NOMO-1 (cell line): ENCODE measurements at regions not wholly inside any gene's neighbourhood (a gene's known extent, or its start where the extent isn't known, plus 50 kb on each side); places are given as distances from the start of the nearest gene placed in this dataset.

Experiments used
- DNase-seq, 2 experiments: peaks; one replicate each; lab custom pipeline; 2025; ENCODE audit not compliant: unreplicated experiment in 2 of 2; lab: John Stamatoyannopoulos, UW

GRCh38 chr12:127428420-127428819 lies 838.5 kb upstream of the TMEM132C start:
- DNase-seq = no peak

DNA sequence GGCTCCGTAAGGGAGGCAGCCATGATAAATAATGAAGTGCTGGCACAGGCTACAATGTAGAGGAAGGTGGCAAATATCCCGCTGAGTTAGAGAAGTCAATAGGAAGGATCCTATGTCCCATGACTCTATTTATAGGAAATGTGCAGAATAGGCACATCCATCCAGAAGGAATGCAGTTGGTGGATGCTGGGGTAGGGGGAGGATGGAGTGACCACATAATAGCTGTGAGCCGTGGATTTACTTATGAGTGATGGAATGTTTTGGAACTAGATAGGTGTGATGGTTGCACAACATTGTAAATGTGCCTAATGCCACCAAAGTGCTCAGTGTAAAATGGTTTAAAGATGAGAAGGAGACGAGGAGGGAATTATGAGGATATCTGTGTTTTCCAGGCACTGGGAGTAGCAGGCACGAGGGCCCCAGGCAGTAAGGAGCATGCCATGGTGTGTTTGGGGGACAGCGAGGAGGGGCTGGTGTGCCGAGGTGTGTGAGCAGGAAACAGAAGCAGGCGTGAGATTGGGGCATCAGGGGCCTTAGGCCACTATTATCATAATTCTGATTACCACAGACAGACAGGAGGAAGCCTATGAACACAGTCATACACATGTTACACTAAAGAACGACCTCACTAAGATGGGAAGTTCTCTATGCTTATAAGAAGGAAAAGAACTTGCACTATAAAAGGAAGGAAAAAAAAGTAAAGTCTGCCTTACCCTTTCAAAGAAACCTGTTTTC lies 837.3 kb upstream of the TMEM132C start:
- no peak for DNase-seq

GRCh38 chr12:127430401-127430800 lies 836.6 kb upstream of the TMEM132C start:
- no peak for DNase-seq

- DNase-seq = no peak
These were observed 835.8 kb upstream of the TMEM132C start for GRCh38 chr12:127431177-127431576.

DNA sequence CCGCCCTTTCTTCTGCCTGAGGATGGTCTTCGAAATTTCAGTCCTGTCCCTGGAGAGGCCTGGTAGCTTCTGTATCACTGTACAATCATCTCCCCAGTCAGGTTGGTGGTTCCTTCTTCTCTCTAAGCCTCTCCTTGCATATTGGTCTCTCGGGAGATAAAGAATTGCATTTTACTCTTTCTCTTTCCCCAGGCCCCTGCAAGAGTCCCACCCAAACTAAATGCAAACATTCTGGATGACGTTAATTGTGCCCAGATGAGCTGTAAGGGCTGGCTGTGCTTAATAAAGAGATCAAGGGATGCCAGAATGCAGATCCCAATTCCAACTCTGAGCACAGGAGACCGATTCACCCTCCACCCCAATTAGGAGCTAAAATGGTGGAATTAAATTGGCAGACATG lies 835.4 kb upstream of the TMEM132C start:
- no peak for DNase-seq

GRCh38 chr12:127435439-127435838 lies 831.5 kb upstream of the TMEM132C start:
- no peak for DNase-seq

DNA sequence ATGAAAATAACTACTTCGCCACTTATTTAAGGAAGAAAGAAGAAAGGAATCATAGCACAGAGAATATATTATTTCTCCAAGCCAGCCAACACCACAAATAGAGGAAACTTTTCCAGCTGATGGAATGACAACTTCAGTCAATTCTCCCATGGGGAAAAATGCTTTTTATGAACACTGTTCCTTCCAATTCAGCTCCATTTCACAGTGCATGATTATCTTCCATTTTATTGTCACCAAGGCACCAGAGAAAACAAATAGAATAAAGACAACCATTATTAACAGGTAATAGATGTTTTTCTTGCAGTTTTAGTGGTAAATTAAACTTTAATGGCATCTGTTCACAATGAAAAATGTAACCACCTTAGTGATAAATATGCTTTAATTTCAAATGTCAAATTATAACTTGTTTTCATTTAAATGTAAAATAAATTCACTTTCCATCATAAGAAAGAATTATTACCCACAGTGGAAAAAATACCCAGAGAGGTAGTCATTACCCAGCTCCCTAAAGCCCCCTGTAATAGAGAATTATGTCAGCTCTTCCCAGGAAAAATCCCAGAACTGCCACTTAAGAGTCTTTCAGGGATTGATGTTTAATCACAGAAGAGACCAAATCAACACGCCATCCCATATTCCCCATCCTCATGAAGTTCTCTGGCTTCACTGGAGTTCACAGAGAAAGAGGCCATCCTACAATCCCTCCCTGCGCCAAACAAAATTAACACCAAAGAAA lies 828.3 kb upstream of the TMEM132C start:
- DNase-seq = no peak

DNA sequence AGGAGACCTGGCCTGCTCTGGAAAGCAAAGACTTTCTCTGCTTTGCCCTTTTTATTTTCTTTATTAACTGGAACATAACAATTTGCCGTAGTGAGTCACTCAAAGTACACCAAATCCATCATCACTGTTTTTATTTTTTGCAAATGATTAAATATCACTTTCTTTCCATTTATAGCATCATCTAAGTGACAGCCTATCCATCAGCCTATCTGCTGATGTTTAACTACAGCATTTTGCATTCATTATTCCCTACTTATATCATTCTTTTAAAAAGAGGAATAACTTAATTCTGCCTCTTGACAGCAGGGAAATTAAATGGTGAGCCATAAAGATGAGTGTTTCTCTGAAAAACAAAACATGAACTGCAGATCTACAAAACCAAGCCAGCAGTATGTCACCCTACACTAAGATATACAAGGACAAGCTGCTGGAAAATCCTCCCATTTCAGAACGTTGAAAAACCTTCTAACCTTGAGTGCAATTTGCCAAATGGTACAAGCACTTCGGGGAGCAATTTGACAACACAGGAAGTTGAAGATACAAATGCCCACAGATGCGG lies 821.3 kb upstream of the TMEM132C start:
- no peak for DNase-seq

GRCh38 chr12:127448906-127449305 lies 818.1 kb upstream of the TMEM132C start:
- no peak for DNase-seq

- no peak for DNase-seq
These were observed 816.1 kb upstream of the TMEM132C start for GRCh38 chr12:127450826-127451225.

DNA sequence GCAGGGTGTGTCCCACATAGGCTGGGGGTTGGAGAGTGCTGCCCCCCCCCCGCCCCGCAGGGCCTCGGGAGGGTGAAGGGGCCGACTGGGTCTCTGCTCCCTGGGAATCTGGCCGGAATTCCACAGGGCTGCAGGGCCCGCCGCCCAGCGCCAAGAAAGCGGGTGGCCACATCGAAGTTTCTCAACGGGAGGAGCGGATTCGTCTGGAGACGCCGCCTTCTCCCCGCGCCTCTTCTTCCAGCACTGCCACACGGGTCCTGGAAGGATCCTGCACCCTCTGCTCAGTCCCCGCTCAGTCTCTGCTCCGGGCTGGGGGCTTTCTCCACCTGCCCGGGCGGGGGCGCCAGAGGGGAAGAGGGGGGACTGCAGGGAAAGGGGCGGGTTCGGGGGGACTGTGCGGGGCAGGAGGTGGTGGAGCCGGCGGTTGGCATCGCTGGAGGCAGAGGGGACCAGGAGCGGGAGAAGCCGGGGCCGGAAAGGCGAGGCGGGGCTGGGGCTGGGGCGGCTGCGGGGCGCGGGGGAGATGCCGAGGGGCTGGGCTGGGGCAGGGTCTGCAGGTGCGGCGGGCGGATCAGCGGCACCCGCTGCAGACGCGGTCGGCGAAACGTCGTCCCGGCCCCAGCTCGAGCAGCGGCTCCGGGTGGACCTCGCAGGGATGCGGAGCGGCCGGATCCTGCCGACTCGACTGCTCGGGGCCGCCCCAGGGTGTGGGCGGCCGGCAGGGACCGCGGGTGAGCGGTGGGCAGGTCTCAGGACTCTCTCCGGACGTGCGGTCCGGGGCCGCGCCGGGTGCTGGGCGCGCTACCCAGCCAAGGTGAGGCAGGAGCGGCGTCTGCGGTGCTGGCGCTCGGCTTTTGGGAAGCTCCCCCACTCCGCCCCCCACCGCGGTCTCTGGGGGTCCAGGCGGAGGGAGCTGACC lies 811.4 kb upstream of the TMEM132C start:
- no peak for DNase-seq

GRCh38 chr12:127457726-127458125 lies 809.2 kb upstream of the TMEM132C start:
- DNase-seq = no peak

GRCh38 chr12:127459166-127459565 lies 807.8 kb upstream of the TMEM132C start:
- DNase-seq = no peak

- DNase-seq = no peak
These were observed 807.3 kb upstream of the TMEM132C start for GRCh38 chr12:127459687-127460086.

DNA sequence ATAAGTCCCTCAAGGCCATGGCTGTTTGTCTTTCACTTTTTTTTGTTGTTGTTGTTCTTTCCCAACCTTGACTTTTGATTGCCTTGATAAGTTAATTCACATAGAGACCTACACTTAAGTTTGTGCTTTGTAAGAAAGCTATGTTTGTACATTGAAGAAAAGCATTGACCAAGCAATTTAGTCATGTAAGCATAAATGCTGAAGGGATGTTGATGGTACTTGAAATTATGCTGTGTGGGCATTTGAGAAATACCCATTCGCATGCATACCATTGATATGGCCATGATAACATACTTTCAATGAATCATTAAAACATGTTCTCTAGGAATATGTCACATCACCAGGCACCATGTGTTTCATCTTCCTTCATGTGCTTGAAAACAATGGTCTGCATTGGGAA lies 803.7 kb upstream of the TMEM132C start:
- no peak for DNase-seq

DNA sequence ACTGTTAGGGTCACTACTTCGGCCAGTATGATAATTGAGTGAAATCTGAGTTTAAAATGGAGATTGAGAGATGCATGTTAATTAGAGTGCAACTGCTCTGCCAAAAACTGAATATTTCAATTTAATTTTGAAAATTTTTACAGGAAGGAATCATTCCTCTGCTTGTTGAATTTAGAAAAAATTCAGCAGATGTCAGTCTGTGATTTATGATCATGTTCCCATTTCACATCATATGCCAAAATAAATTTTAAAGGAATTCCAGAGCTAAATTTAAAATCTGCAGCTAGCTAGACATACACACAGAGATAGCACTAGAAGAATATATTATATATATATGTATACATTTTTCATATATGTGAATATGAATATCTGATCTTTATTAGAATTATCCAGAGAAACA lies 797.6 kb upstream of the TMEM132C start:
- DNase-seq = no peak

GRCh38 chr12:127473766-127474165 lies 793.2 kb upstream of the TMEM132C start:
- DNase-seq = no peak

GRCh38 chr12:127479256-127479655 lies 787.7 kb upstream of the TMEM132C start:
- DNase-seq = no peak

DNA sequence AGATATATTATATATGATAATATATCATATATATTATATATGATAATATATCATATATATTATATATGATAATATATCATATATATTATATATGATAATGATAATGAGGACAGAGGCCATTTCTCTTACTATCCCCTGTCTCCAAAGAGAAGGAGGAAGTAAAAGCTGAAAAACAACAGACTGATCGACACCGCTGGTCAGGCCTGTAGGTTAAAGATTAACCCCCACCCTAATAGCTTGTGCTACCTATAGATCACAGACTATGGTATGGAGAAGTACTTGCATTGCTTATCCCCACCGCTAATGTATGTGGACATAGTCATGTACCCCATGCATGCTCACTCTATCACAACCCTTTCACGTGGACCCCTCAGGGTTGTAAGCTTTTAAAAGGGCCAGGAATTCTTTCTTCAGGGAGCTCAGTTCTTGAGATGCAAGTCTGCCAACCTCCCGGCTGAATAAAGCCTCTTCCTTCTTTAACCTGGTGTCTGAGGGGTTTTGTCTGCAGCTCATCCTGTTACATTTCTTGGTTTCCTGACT lies 786.1 kb upstream of the TMEM132C start:
- DNase-seq = no peak

- DNase-seq = no peak
These were observed 784.0 kb upstream of the TMEM132C start for GRCh38 chr12:127482950-127483349.

DNA sequence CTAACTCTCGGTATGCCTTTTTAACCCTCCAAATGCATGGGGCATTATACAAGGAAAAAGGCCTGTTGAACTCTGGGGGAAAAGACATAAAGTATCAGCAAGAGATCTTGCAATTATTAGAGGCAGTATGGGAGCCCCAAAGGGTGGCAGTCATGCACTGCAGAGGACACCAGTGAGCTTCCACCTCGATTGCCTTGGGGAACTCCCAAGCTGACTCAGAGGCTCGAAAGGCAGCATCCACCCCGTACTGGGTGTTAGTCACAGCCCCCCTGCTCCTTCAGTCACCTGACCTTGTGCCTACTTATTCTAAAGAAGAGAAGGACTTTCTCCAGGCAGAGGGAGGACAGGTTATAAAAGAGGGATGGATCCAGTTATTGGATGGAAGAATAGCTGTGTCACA lies 781.4 kb upstream of the TMEM132C start:
- DNase-seq = no peak
